ENCODE measurements at regions not wholly inside any gene's neighbourhood (a gene's known extent, or its start where the extent isn't known, plus 50 kb on each side); places are given as distances from the start of the nearest gene placed in this dataset.

DNA sequence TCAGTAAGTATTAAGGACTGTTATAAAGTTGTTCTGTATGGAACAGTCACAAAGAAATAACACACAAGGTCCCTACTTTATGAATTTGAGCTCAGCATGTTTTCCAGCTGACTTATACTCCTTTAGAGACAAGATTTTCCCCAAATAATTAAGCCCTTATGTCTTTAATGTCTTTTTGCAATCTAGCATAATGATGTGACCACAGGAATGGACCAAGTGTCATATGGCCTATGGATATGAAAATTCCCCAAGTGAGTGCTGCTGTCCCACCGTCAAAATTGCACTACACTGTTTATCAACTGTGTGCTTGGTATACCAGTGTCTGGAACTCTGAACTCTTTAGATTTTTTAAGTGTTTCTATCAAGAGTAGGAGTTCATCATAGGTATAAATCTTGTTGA lies 369.6 kb downstream of the PID1 start:
- no peaks in the 10 kb centered on the region for H3K27me3 ChIP-seq (ENCODE audit: control insufficient read depth, insufficient read depth, low read length)
- H2AFZ ChIP-seq (ENCODE audit: low read length), result no peak overlapping the region
- DNase-seq (ENCODE audit: low read depth in 2 of 2), result no peak
- H3K9me3 ChIP-seq (ENCODE audit: control insufficient read depth, insufficient read depth, low read depth, low read length), result no peaks in the 10 kb centered on the region
- no peaks in the 10 kb centered on the region for H3K36me3 ChIP-seq (ENCODE audit: control insufficient read depth, insufficient read depth, low read length)
- H3K9ac ChIP-seq (ENCODE audit: insufficient read depth, low read length), result no peak overlapping the region
- no peaks in the 10 kb centered on the region for H3K4me1 ChIP-seq (ENCODE audit: control insufficient read depth, extremely low read depth, insufficient read depth, low read length)
- TF ChIP-seq, protein P1, sequence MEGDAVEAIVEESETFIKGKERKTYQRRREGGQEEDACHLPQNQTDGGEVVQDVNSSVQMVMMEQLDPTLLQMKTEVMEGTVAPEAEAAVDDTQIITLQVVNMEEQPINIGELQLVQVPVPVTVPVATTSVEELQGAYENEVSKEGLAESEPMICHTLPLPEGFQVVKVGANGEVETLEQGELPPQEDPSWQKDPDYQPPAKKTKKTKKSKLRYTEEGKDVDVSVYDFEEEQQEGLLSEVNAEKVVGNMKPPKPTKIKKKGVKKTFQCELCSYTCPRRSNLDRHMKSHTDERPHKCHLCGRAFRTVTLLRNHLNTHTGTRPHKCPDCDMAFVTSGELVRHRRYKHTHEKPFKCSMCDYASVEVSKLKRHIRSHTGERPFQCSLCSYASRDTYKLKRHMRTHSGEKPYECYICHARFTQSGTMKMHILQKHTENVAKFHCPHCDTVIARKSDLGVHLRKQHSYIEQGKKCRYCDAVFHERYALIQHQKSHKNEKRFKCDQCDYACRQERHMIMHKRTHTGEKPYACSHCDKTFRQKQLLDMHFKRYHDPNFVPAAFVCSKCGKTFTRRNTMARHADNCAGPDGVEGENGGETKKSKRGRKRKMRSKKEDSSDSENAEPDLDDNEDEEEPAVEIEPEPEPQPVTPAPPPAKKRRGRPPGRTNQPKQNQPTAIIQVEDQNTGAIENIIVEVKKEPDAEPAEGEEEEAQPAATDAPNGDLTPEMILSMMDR (conservative IDR thresholded peaks at IDR 0.05 in 1 of 2, IDR thresholded peaks at IDR 0.05 in 1 of 2; ENCODE audit: low read depth in 1 of 2, low read length in 2 of 2), result no peak
- TF ChIP-seq EZH2 (IDR thresholded peaks at IDR 0.05; ENCODE audit: low read length, missing control alignments), result no peak
- H3K79me2 ChIP-seq (ENCODE audit: control insufficient read depth, insufficient read depth, low read length), result no peaks in the 10 kb centered on the region
- no peaks in the 10 kb centered on the region for H4K20me1 ChIP-seq (ENCODE audit: control insufficient read depth, extremely low read depth, insufficient read depth, low read length)
- no peak overlapping the region for H3K4me2 ChIP-seq (ENCODE audit: extremely low read depth, insufficient read depth, low read length)
- H3K27ac ChIP-seq (ENCODE audit: insufficient read depth, low read length), result no peak overlapping the region
- no peak overlapping the region for H3K4me3 ChIP-seq (replicated peaks in 1 of 4; ENCODE audit: control extremely low read depth in 1 of 4, insufficient read depth in 1 of 4, low read depth in 3 of 4, low read length in 4 of 4)

DNA sequence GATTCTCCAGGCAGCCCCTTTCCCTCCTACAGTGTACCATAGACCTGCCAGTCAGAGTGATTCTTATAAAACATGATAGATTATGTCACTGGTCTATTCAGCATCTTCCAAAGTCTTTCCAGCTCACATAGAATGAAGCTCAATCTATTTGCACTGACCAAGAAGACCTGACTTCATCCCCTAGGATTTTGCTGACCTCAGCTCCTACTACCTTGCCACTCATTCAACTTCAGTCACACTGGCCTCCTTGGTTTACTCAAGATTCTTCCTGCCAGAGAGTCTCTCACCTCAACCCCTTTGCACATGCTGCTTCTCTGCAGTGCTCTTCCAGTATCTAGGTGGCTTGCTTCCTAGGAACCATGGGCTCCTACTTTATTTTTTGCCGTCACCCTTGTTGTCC lies 392.9 kb downstream of the PID1 start:
- Histone ChIP-seq H3K9me3 (ENCODE audit: control insufficient read depth, insufficient read depth, low read depth, low read length) (no peaks in the 10 kb centered on the region), H4K20me1 (ENCODE audit: control insufficient read depth, extremely low read depth, insufficient read depth, low read length) (no peaks in the 10 kb centered on the region), H3K4me1 (ENCODE audit: control insufficient read depth, extremely low read depth, insufficient read depth, low read length) (no peaks in the 10 kb centered on the region), H3K4me3 (replicated peaks in 1 of 4; ENCODE audit: control extremely low read depth in 1 of 4, insufficient read depth in 1 of 4, low read depth in 3 of 4, low read length in 4 of 4) (no peak overlapping the region), H3K36me3 (ENCODE audit: control insufficient read depth, insufficient read depth, low read length) (no peaks in the 10 kb centered on the region), H3K4me2 (ENCODE audit: extremely low read depth, insufficient read depth, low read length) (no peak overlapping the region), H3K9ac (ENCODE audit: insufficient read depth, low read length) (no peak overlapping the region), H3K27me3 (ENCODE audit: control insufficient read depth, insufficient read depth, low read length) (no peaks in the 10 kb centered on the region), H3K79me2 (ENCODE audit: control insufficient read depth, insufficient read depth, low read length) (no peaks in the 10 kb centered on the region), H3K27ac (ENCODE audit: insufficient read depth, low read length) (no peak overlapping the region), H2AFZ (ENCODE audit: low read length) (no peak overlapping the region)
- no peak for DNase-seq (ENCODE audit: low read depth in 2 of 2)
- TF ChIP-seq, protein P1 (conservative IDR thresholded peaks at IDR 0.05 in 1 of 2, IDR thresholded peaks at IDR 0.05 in 1 of 2; ENCODE audit: low read depth in 1 of 2, low read length in 2 of 2), result no peak
- TF ChIP-seq EZH2 (IDR thresholded peaks at IDR 0.05; ENCODE audit: low read length, missing control alignments), result no peak

GRCh38 chr2:228876276-228876675 lies 394.8 kb downstream of the PID1 start:
- Histone ChIP-seq H4K20me1 (ENCODE audit: control insufficient read depth, extremely low read depth, insufficient read depth, low read length) (no peaks in the 10 kb centered on the region), H3K4me1 (ENCODE audit: control insufficient read depth, extremely low read depth, insufficient read depth, low read length) (no peaks in the 10 kb centered on the region), H3K27me3 (ENCODE audit: control insufficient read depth, insufficient read depth, low read length) (no peaks in the 10 kb centered on the region), H3K36me3 (ENCODE audit: control insufficient read depth, insufficient read depth, low read length) (no peaks in the 10 kb centered on the region), H3K9me3 (ENCODE audit: control insufficient read depth, insufficient read depth, low read depth, low read length) (no peaks in the 10 kb centered on the region), H3K9ac (ENCODE audit: insufficient read depth, low read length) (no peak overlapping the region), H3K4me3 (replicated peaks in 1 of 4; ENCODE audit: control extremely low read depth in 1 of 4, insufficient read depth in 1 of 4, low read depth in 3 of 4, low read length in 4 of 4) (no peak overlapping the region), H3K4me2 (ENCODE audit: extremely low read depth, insufficient read depth, low read length) (no peak overlapping the region), H3K27ac (ENCODE audit: insufficient read depth, low read length) (no peak overlapping the region), H2AFZ (ENCODE audit: low read length) (no peak overlapping the region), H3K79me2 (ENCODE audit: control insufficient read depth, insufficient read depth, low read length) (no peaks in the 10 kb centered on the region)
- no peak for DNase-seq (ENCODE audit: low read depth in 2 of 2)
- TF ChIP-seq EZH2 (IDR thresholded peaks at IDR 0.05; ENCODE audit: low read length, missing control alignments), result no peak
- TF ChIP-seq, protein P1 (conservative IDR thresholded peaks at IDR 0.05 in 1 of 2, IDR thresholded peaks at IDR 0.05 in 1 of 2; ENCODE audit: low read depth in 1 of 2, low read length in 2 of 2), result no peak
